T-helper 1 cell treated with Interleukin-12 subunit alpha and Interleukin-12 subunit beta and Interleukin-4 antibody, amounts not matched to agents 30 μg/mL and 1 μg/mL, for 36 hours (primary cell): ENCODE measurements at regions not wholly inside any gene's neighbourhood (a gene's known extent, or its start where the extent isn't known, plus 50 kb on each side); places are given as distances from the start of the nearest gene placed in this dataset.
"Not testable (repeated sequence)": the region's sequence is repeated elsewhere in the genome, so short reads cannot be mapped to it uniquely, and the experiment has no call there.

Source experiments
- H3K27ac Mint-ChIP-seq: one replicate; pipeline ENCODE4 v1.8.0; 2021; ENCODE audit warnings: mild to moderate bottlenecking, mixed read lengths
- H3K27me3 Mint-ChIP-seq: one replicate; pipeline ENCODE4 v1.8.0; 2021; ENCODE audit warnings: low read depth, mixed read lengths
- H3K36me3 Mint-ChIP-seq: one replicate; pipeline ENCODE4 v1.8.0; 2021; ENCODE audit warnings: low read depth, mixed read lengths
- H3K4me1 Mint-ChIP-seq: one replicate; pipeline ENCODE4 v1.8.0; 2021; ENCODE audit warnings: low read depth, mixed read lengths
- H3K4me3 Mint-ChIP-seq: one replicate; pipeline ENCODE4 v1.8.0; 2021; ENCODE audit warnings: mild to moderate bottlenecking, moderate library complexity, mixed read lengths
- H3K9me3 Mint-ChIP-seq: one replicate; pipeline ENCODE4 v1.8.0; 2021; ENCODE audit warnings: mixed read lengths

GRCh38 chr7:112959276-112959675 lies 127.4 kb downstream of the GPR85 start:
- H3K36me3 Mint-ChIP-seq, result no peaks in the 10 kb centered on the region
- H3K4me1 Mint-ChIP-seq, result no peaks in the 10 kb centered on the region
- peaks cover 4% of the 10 kb centered on the region for H3K27me3 Mint-ChIP-seq
- no peak overlapping the region for H3K4me3 Mint-ChIP-seq
- no peak overlapping the region for H3K27ac Mint-ChIP-seq
- H3K9me3 Mint-ChIP-seq, result no peaks in the 10 kb centered on the region

GRCh38 chr7:112958775-112959174 lies 127.9 kb downstream of the GPR85 start:
- Mint-ChIP-seq H3K4me1 (no peaks in the 10 kb centered on the region), H3K36me3 (no peaks in the 10 kb centered on the region), H3K27me3 (peaks cover 4% of the 10 kb centered on the region), H3K4me3 (no peak overlapping the region), H3K9me3 (no peaks in the 10 kb centered on the region), H3K27ac (no peak overlapping the region)

GRCh38 chr7:112957901-112958300 lies 128.7 kb downstream of the GPR85 start:
- Mint-ChIP-seq H3K4me1 (no peaks in the 10 kb centered on the region), H3K27me3 (peaks cover 4% of the 10 kb centered on the region), H3K27ac (no peak overlapping the region), H3K36me3 (no peaks in the 10 kb centered on the region), H3K9me3 (no peaks in the 10 kb centered on the region), H3K4me3 (no peak overlapping the region)

GRCh38 chr7:112953031-112953430 lies 133.6 kb downstream of the GPR85 start:
- H3K27me3 Mint-ChIP-seq, result peaks cover 31% of the 10 kb centered on the region
- not testable (repeated sequence) for H3K9me3 Mint-ChIP-seq, H3K4me3 Mint-ChIP-seq

GRCh38 chr7:112951070-112951469 lies 135.6 kb downstream of the GPR85 start:
- H3K27ac Mint-ChIP-seq, result no peak overlapping the region
- H3K4me3 Mint-ChIP-seq, result no peak overlapping the region
- no peaks in the 10 kb centered on the region for H3K9me3 Mint-ChIP-seq
- no peaks in the 10 kb centered on the region for H3K4me1 Mint-ChIP-seq
- H3K27me3 Mint-ChIP-seq, result peaks cover 37% of the 10 kb centered on the region
- H3K36me3 Mint-ChIP-seq, result no peaks in the 10 kb centered on the region

More at GRCh38 chr7:112953031-112953430, 133.6 kb downstream of the GPR85 start:
- H3K27ac Mint-ChIP-seq, H3K4me1 Mint-ChIP-seq, H3K36me3 Mint-ChIP-seq: not testable (repeated sequence)

GRCh38 chr7:112949682-112950081 lies 136.9 kb downstream of the GPR85 start:
- not testable (repeated sequence) for H3K4me3 Mint-ChIP-seq, H3K27ac Mint-ChIP-seq, H3K9me3 Mint-ChIP-seq, H3K4me1 Mint-ChIP-seq, H3K36me3 Mint-ChIP-seq
- peaks cover 44% of the 10 kb centered on the region for H3K27me3 Mint-ChIP-seq

- Mint-ChIP-seq H3K36me3 (no peaks in the 10 kb centered on the region), H3K4me3 (no peak overlapping the region), H3K4me1 (no peaks in the 10 kb centered on the region), H3K9me3 (no peaks in the 10 kb centered on the region), H3K27ac (no peak overlapping the region), H3K27me3 (peaks cover 44% of the 10 kb centered on the region)
Observed at GRCh38 chr7:112946350-112946749, 140.3 kb downstream of the GPR85 start.

GRCh38 chr7:112945046-112945445 lies 141.6 kb downstream of the GPR85 start:
- no peak overlapping the region for H3K4me3 Mint-ChIP-seq
- H3K27me3 Mint-ChIP-seq, result peaks cover 35% of the 10 kb centered on the region
- H3K9me3 Mint-ChIP-seq, result peaks cover 4% of the 10 kb centered on the region
- H3K4me1 Mint-ChIP-seq, result peaks cover 8% of the 10 kb centered on the region
- H3K27ac Mint-ChIP-seq, result no peak overlapping the region
- no peaks in the 10 kb centered on the region for H3K36me3 Mint-ChIP-seq

- Mint-ChIP-seq H3K4me1 (peaks cover 18% of the 10 kb centered on the region), H3K27me3 (peaks cover 21% of the 10 kb centered on the region), H3K4me3 (no peak overlapping the region), H3K9me3 (peaks cover 4% of the 10 kb centered on the region), H3K36me3 (no peaks in the 10 kb centered on the region), H3K27ac (no peak overlapping the region)
Observed at GRCh38 chr7:112942981-112943380, 143.6 kb downstream of the GPR85 start.

GRCh38 chr7:112942125-112942524 lies 144.5 kb downstream of the GPR85 start:
- H3K4me3 Mint-ChIP-seq, H3K9me3 Mint-ChIP-seq, H3K36me3 Mint-ChIP-seq, H3K27ac Mint-ChIP-seq: not testable (repeated sequence)
- peaks cover 17% of the 10 kb centered on the region for H3K27me3 Mint-ChIP-seq
- H3K4me1 Mint-ChIP-seq, result peaks cover 21% of the 10 kb centered on the region

- H3K9me3 Mint-ChIP-seq, result peaks cover 4% of the 10 kb centered on the region
- H3K4me3 Mint-ChIP-seq, result peak overlapping the region; percentile 88
- H3K27ac Mint-ChIP-seq, result peak overlapping the region; percentile 92
- peaks cover 6% of the 10 kb centered on the region for H3K36me3 Mint-ChIP-seq
- peaks cover 5% of the 10 kb centered on the region for H3K27me3 Mint-ChIP-seq
- peaks cover 31% of the 10 kb centered on the region for H3K4me1 Mint-ChIP-seq
Observed at GRCh38 chr7:112940314-112940732, 146.3 kb downstream of the GPR85 start.

GRCh38 chr7:112939574-112940313 lies 146.9 kb downstream of the GPR85 start:
- peaks cover 4% of the 10 kb centered on the region for H3K27me3 Mint-ChIP-seq
- peak overlapping the region; percentile 88 for H3K4me3 Mint-ChIP-seq
- H3K9me3 Mint-ChIP-seq, result peaks cover 4% of the 10 kb centered on the region

GRCh38 chr7:112938863-112939573 lies 147.6 kb downstream of the GPR85 start:
- H3K9me3 Mint-ChIP-seq, result peaks cover 4% of the 10 kb centered on the region
- peaks cover 32% of the 10 kb centered on the region for H3K4me1 Mint-ChIP-seq
- H3K27ac Mint-ChIP-seq, result peak overlapping the region; percentile 70
- peak overlapping the region; percentile 88 for H3K4me3 Mint-ChIP-seq
- peaks cover 4% of the 10 kb centered on the region for H3K27me3 Mint-ChIP-seq
- peaks cover 11% of the 10 kb centered on the region for H3K36me3 Mint-ChIP-seq

More at GRCh38 chr7:112939574-112940313, 146.9 kb downstream of the GPR85 start:
- H3K36me3 Mint-ChIP-seq, result peaks cover 7% of the 10 kb centered on the region
- peak overlapping the region; percentile 92 for H3K27ac Mint-ChIP-seq
- peaks cover 32% of the 10 kb centered on the region for H3K4me1 Mint-ChIP-seq

- Mint-ChIP-seq H3K27ac (no peak overlapping the region), H3K27me3 (no peaks in the 10 kb centered on the region), H3K4me1 (peaks cover 32% of the 10 kb centered on the region), H3K4me3 (peak overlapping the region; percentile 88), H3K36me3 (peaks cover 13% of the 10 kb centered on the region), H3K9me3 (peaks cover 4% of the 10 kb centered on the region)
Observed at GRCh38 chr7:112937651-112938415, 147.6 kb upstream of the TMEM168 start.
